Activated CD4-positive, alpha-beta T cell treated with anti-CD3 and anti-CD28 coated beads, Interleukin-2, amount 10 ng/mL, durations not matched to agents 7 days and 5 days (primary cell): ENCODE measurements at regions not wholly inside any gene's neighbourhood (a gene's known extent, or its start where the extent isn't known, plus 50 kb on each side); places are given as distances from the start of the nearest gene placed in this dataset.

Experiments used
- CTCF ChIA-PET: fragments of 350-600 bp; sonication (Branson Sonifier 250); formaldehyde crosslinking; loops from one replicate; lab custom pipeline; 2021; ENCODE audit warnings: antibody characterized with exemption; lab: Charles Lee
- POLR2A ChIA-PET: fragments of 350-600 bp; sonication (Branson Sonifier 250); formaldehyde crosslinking; loops from one replicate; lab custom pipeline; 2021; ENCODE audit warnings: antibody characterized with exemption; lab: Charles Lee
- DNase-seq: peaks from one replicate; pipeline ENCODE4 v3.0.0-alpha.2; 2020
- H3K27ac Mint-ChIP-seq: one replicate; pipeline ENCODE4 v1.8.0; 2021; ENCODE audit warnings: mild to moderate bottlenecking, moderate library complexity, mixed read lengths
- H3K27me3 Mint-ChIP-seq: one replicate; pipeline ENCODE4 v1.8.0; 2021; ENCODE audit warnings: mixed read lengths
- H3K36me3 Mint-ChIP-seq: one replicate; pipeline ENCODE4 v1.8.0; 2021; ENCODE audit warnings: low read depth, mixed read lengths
- H3K4me1 Mint-ChIP-seq: one replicate; pipeline ENCODE4 v1.8.0; 2021; ENCODE audit warnings: mixed read lengths
- H3K4me3 Mint-ChIP-seq: one replicate; pipeline ENCODE4 v1.8.0; 2021; ENCODE audit warnings: mild to moderate bottlenecking, moderate library complexity, mixed read lengths
- H3K9me3 Mint-ChIP-seq: one replicate; pipeline ENCODE4 v1.8.0; 2021; ENCODE audit warnings: mixed read lengths

DNA sequence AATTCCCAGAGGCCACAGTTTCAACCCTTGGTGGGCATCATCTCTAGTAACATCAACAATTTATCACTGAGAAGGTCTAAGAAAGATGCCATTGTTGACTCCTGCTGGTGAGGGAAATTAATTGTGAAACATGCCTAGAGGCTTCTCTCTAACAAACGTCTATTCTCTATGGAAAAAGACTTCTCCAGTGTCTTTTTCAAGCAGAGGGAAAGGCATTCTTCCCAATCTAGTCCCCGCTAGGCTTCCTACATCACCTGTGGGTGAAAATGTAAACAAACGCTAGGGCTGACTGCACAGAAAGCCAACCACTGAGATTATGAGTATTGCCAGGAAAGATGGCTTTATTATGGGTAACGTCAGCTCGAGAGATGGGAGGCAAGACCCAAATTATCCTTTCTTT, 677.4 kb downstream of the NCAM2 start:
- POLR2A ChIA-PET = no interaction called here
- Mint-ChIP-seq H3K27me3 (no peaks in the 10 kb centered on the region), H3K36me3 (no peaks in the 10 kb centered on the region)

DNA sequence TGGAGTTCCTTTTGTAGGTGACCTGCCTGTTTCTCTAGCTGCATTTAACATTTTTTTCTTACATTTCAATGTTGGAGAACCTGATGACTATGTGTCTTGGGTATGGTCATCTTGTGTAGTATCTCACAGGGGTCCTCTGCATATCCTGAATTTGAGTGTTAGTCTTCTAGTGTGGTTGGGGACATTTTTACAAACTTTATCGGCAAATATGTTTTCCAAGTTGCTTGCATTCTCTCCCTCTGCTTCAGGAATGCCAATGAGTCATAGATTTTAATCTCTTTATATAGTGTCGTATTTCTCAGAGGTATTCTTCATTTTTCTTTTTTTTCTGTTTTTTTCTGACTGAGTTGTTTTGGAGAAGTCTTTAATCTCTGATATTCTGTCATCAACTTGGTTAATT, 684.0 kb downstream of the NCAM2 start:
- H3K4me3 Mint-ChIP-seq = no peak overlapping the region
- POLR2A ChIA-PET = no interaction called here

More for the DNA sequence above, 677.4 kb downstream of the NCAM2 start:
- Mint-ChIP-seq H3K9me3 (peaks cover 6% of the 10 kb centered on the region), H3K27ac (no peak overlapping the region), H3K4me1 (no peaks in the 10 kb centered on the region), H3K4me3 (no peak overlapping the region)
- no peak for DNase-seq
- CTCF ChIA-PET = no interaction called here

DNA sequence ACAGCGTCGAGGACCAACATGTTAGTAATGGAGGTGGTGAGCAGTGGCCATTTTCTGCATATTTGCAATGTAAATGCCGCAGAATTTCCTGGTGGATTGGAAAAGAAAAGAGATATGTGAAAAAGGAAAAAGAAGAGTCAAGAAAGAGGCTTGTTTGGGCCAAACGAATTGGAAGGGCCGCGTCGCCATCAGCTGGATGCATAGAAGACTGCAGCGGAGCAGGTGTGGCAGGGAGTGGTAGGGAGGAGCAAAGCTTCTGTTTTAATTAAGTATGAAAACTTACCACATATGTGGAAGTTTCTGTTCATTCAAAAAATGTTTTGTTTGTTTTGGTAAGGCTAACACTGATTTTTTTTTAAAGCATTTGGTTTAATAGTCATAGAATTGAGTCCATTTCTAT, 690.7 kb downstream of the NCAM2 start:
- H3K9me3 Mint-ChIP-seq = peaks cover 4% of the 10 kb centered on the region
- ChIA-PET CTCF (no interaction called here), POLR2A (no interaction called here)
- H3K4me1 Mint-ChIP-seq = no peaks in the 10 kb centered on the region
- H3K4me3 Mint-ChIP-seq = no peak overlapping the region
- DNase-seq = no peak
- no peaks in the 10 kb centered on the region for H3K36me3 Mint-ChIP-seq
- no peak overlapping the region for H3K27ac Mint-ChIP-seq
- H3K27me3 Mint-ChIP-seq = no peaks in the 10 kb centered on the region

More for the DNA sequence above, 684.0 kb downstream of the NCAM2 start:
- peaks cover 6% of the 10 kb centered on the region for H3K9me3 Mint-ChIP-seq
- CTCF ChIA-PET = interaction anchor here (0.7 kb wide), 1 partner anchor 356 kb away, joined by 4 read pairs; no protein-coding TSS in a partner anchor
- no peaks in the 10 kb centered on the region for H3K36me3 Mint-ChIP-seq
- H3K27me3 Mint-ChIP-seq = no peaks in the 10 kb centered on the region
- no peaks in the 10 kb centered on the region for H3K4me1 Mint-ChIP-seq
- no peak overlapping the region for H3K27ac Mint-ChIP-seq
- DNase-seq = no peak

DNA sequence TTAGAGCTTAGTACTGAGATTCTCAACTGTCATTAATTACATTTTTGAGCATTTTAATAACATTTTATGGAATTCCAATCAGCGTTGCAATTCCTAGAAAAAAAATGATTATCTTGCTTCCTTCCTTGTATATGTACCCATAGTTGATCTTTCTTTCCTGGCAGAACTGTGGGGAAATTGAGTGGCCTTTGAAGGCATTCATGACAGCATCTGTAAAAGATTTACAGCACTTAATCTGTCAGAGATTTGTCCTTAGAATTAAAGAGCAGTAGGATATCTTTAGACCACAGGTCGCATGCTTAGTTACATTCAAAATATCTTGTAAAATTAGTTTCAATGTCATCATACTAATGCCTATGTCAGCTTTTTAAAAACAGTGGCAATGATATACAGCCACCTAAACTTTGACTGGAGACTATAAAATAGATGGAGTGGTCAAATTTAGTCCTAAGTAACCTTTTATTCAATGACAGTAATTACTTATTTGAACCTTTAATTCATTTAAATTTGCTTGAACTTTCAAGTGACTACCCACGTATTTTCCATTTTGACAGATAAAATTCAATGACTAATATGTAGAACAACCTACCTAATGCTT, 692.0 kb downstream of the NCAM2 start:
- no peaks in the 10 kb centered on the region for H3K27me3 Mint-ChIP-seq
- no peak for DNase-seq
- ChIA-PET POLR2A (no interaction called here), CTCF (no interaction called here)
- H3K4me3 Mint-ChIP-seq = no peak overlapping the region
- H3K9me3 Mint-ChIP-seq = peaks cover 4% of the 10 kb centered on the region
- H3K27ac Mint-ChIP-seq = no peak overlapping the region
- H3K36me3 Mint-ChIP-seq = no peaks in the 10 kb centered on the region
- H3K4me1 Mint-ChIP-seq = no peaks in the 10 kb centered on the region

DNA sequence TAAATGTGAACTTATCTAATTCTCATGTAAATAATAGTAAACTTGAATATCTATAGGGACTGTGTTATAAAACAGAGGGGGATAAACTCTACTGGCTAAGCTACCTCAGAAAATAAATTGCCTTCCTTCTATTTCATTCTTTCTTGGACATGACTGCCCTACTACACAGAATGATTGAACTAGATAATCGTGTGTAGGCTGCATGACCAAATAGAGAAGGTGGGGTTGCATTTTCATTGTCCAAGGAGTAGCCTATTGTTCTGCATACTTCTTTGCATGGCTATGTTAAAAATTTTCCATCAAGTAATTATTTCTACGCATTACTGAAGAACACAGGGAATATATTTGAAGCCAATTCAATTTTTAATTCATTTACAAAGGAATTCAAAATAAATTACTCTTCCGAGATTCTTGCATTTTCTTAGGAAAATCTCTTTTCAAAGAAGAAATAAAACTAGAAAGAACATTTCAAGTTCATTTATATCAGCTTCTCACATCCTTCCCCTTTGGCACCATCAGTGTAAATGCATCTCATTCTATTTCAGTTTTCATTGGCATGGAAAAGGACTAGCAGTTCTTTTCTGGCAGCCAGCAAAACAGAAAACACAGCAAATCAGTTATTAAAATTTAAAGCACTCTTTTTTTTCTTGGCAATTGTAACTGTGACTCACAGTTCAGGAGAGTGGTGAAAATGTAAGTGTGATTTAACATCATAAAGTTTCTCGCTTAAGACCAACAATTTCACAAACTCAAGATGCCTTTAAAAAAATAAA, 714.7 kb downstream of the NCAM2 start:
- Mint-ChIP-seq H3K36me3 (no peaks in the 10 kb centered on the region), H3K27ac (no peak overlapping the region), H3K9me3 (peaks cover 3% of the 10 kb centered on the region), H3K4me3 (no peak overlapping the region), H3K4me1 (no peaks in the 10 kb centered on the region), H3K27me3 (no peaks in the 10 kb centered on the region)
- CTCF ChIA-PET = no interaction called here
- DNase-seq = no peak
- POLR2A ChIA-PET = no interaction called here

DNA sequence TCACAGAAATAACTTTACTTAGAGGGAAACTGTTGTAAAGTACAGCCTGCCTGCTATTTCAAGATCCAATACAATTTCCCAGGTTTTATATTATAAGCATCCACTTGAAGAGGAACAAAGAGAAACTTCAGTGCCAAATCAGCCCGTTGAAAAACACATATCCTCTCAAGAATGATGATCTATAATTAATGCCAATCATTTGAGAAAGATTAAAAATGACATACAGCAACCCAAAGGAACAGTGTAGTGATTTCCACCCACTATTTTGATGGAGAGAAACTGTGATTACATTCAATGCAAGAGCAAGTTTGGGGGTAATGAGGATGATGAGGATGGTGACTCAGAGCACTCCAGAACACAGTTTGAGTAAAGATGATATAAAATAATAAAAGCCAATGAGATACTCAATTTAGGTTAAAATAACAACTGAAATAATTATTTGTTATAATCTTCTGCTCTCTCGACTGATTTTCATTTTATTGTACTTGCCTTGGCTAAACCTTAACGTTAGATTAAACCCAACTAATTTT, 715.5 kb downstream of the NCAM2 start:
- ChIA-PET POLR2A (no interaction called here), CTCF (no interaction called here)
- Mint-ChIP-seq H3K27ac (no peak overlapping the region), H3K36me3 (no peaks in the 10 kb centered on the region), H3K4me3 (no peak overlapping the region), H3K9me3 (peaks cover 3% of the 10 kb centered on the region), H3K4me1 (no peaks in the 10 kb centered on the region), H3K27me3 (no peaks in the 10 kb centered on the region)
- no peak for DNase-seq

DNA sequence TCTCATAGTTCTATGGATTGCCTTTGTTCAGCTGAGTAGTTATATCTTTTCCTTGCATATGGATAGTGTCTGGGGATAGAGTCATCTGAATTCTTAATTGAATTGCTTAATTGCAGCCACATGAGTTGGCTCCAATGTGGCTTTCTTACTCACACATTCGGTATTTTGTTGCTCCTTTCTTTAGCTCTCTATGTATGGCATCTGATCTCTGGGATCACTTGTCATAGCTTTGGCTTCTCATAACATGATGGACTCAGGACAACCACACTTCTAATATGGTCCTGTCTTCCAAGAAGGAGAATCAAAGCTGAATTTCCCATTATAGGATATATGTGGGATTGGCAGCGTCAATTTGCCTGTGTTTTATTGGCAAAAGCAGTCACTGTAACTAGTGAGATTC, 716.2 kb downstream of the NCAM2 start:
- H3K9me3 Mint-ChIP-seq = peaks cover 3% of the 10 kb centered on the region
- ChIA-PET POLR2A (no interaction called here), CTCF (no interaction called here)
- no peak overlapping the region for H3K4me3 Mint-ChIP-seq
- no peak for DNase-seq
- no peaks in the 10 kb centered on the region for H3K27me3 Mint-ChIP-seq
- no peaks in the 10 kb centered on the region for H3K4me1 Mint-ChIP-seq
- no peak overlapping the region for H3K27ac Mint-ChIP-seq
- H3K36me3 Mint-ChIP-seq = no peaks in the 10 kb centered on the region

DNA sequence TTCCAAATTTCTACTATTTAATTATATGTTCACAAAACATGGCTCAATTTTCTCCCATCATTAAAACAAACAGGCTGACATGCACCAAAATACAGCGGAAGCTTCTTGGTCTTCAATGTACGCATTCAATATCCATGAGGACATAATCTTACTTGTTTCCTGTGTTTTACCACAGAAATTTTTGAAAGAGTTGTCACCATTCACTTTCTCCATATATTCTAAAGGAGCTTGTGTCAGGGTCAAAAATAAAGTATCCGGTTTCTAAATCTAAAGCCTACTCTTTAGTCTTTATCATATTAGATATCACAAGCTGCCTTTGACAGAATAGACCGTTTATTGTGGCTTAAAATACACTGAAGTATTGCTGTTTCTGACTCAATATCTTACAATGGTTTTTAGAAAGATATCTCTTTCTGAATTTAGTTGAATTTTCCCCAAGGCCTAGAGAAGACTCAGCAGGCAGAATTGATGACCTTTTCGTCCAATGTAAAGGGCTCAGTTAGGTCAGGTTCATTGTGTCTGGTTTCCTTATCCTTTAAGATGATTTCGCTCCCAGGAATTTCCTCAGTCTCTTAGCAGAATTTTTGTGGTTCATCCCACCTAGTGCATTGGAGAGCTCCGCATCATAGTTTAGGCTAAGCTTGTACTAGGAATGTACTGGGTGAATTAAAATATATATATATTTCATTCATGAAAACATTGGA, 717.2 kb downstream of the NCAM2 start:
- H3K27ac Mint-ChIP-seq = no peak overlapping the region
- H3K4me3 Mint-ChIP-seq = no peak overlapping the region
- H3K36me3 Mint-ChIP-seq = no peaks in the 10 kb centered on the region
- ChIA-PET CTCF (interaction anchor here (0.6 kb wide), 1 partner anchor 1089 kb away, joined by 4 read pairs; no protein-coding TSS in a partner anchor), POLR2A (no interaction called here)
- H3K9me3 Mint-ChIP-seq = peaks cover 3% of the 10 kb centered on the region
- H3K27me3 Mint-ChIP-seq = no peaks in the 10 kb centered on the region
- H3K4me1 Mint-ChIP-seq = no peaks in the 10 kb centered on the region
- no peak for DNase-seq

DNA sequence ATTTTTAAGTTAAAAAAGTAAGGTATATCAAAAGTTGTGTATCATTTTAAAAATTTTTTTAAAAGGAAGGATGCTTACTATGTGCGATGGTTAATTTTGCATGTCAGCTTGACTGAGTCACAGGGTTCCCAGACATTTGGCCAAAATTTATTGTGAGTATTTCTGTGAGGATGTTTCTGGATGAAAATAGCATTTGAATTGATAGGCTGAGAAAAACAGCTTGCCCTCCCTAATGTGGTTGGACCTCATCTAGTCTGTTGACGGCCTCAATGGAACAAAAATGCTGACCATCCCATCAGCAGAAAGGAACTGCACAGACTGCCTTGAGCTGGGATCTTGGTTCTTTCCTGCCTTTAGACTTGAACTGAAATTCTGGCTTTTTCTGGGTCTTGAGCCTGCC, 724.5 kb downstream of the NCAM2 start:
- no peaks in the 10 kb centered on the region for H3K27me3 Mint-ChIP-seq
- H3K36me3 Mint-ChIP-seq = no peaks in the 10 kb centered on the region
- H3K9me3 Mint-ChIP-seq = no peaks in the 10 kb centered on the region
- H3K27ac Mint-ChIP-seq = no peak overlapping the region
- H3K4me1 Mint-ChIP-seq = no peaks in the 10 kb centered on the region
- H3K4me3 Mint-ChIP-seq = no peak overlapping the region
- no peak for DNase-seq
- CTCF ChIA-PET = no interaction called here
- POLR2A ChIA-PET = no interaction called here

DNA sequence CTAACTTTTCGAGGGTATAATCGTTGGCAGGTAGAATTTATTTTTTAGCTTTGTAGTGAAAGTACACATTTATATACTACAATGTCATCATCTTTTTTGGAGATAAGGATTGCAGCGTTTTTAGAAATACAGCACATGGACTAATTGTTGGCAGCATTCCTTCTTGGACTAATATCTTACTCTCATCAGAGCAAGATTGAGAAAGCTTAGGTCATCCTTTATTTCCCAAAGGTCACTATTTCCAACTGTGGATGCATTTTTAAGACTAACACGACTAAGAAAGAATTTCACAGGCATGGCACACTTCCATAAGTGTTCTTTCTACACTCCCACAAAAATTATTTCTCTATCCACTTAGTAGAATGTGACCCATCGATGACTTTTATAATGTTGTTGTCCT, 732.3 kb downstream of the NCAM2 start:
- no peak overlapping the region for H3K27ac Mint-ChIP-seq
- peaks cover 8% of the 10 kb centered on the region for H3K9me3 Mint-ChIP-seq
- DNase-seq = no peak
- no peak overlapping the region for H3K4me3 Mint-ChIP-seq
- H3K4me1 Mint-ChIP-seq = no peaks in the 10 kb centered on the region
- no peaks in the 10 kb centered on the region for H3K27me3 Mint-ChIP-seq
- CTCF ChIA-PET = no interaction called here
- POLR2A ChIA-PET = no interaction called here
- H3K36me3 Mint-ChIP-seq = no peaks in the 10 kb centered on the region

DNA sequence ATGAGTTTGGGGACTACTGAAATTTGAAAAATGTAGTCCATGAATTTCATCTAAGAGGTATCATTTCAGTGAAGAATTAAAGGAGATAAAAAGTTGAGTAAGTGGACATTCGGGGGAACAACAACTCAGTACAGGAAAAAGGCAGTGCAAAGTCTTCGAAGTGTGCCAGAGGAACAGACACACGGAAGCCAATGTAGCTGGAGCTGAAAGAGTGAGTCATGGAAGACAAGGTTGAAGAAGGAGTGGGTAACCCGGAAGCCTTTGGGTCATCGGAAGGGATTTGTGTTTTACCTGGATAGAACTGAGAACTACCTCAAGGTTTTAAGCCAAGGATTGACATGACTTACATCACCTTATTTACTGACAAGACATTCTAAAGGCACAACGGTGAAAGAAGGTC, 733.4 kb downstream of the NCAM2 start:
- CTCF ChIA-PET = no interaction called here
- Mint-ChIP-seq H3K4me3 (no peak overlapping the region), H3K4me1 (no peaks in the 10 kb centered on the region), H3K27ac (no peak overlapping the region), H3K36me3 (no peaks in the 10 kb centered on the region), H3K27me3 (no peaks in the 10 kb centered on the region), H3K9me3 (peaks cover 8% of the 10 kb centered on the region)
- DNase-seq = no peak
- POLR2A ChIA-PET = no interaction called here

DNA sequence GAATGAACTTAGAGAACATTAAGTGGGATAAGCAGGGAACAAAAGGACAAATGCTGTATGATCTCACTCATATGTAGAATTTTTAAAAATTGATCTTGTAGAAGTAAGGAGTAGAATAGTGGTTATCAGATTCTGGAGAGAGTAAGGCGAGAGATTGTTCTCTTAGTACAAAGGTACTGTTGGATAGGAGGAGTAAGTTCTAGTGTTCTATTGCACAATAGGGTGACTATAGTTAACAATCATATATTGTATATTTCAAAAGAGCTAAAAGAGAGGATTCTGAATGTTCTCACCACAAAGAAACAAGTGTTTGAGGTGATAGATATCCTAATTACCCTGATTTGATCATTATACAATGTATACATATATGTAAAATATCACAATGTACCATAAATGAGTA, 735.9 kb downstream of the NCAM2 start:
- Mint-ChIP-seq H3K4me3 (no peak overlapping the region), H3K9me3 (peaks cover 8% of the 10 kb centered on the region), H3K36me3 (no peaks in the 10 kb centered on the region), H3K27ac (no peak overlapping the region), H3K27me3 (no peaks in the 10 kb centered on the region), H3K4me1 (no peaks in the 10 kb centered on the region)
- no peak for DNase-seq
- ChIA-PET POLR2A (no interaction called here), CTCF (no interaction called here)

DNA sequence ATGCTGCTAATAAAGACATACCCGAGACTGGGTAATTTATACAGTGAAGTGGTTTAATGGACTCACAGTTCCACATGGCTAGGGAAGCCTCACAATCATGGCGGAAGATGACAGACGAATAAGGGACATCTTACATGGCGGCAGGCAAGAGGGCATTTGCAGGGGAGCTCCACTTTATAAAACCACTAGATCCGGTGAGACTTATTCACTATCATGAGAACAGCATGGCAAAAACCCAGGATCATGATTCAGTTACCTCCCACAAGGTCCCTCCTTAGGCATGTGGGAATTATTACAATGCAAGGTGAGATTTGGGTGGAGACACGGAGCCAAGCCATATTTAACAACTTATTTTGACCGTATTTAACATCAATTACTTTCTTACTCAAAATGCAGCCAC, 739.0 kb downstream of the NCAM2 start:
- Mint-ChIP-seq H3K4me3 (no peak overlapping the region), H3K36me3 (no peaks in the 10 kb centered on the region), H3K27me3 (no peaks in the 10 kb centered on the region), H3K27ac (no peak overlapping the region), H3K4me1 (no peaks in the 10 kb centered on the region), H3K9me3 (peaks cover 8% of the 10 kb centered on the region)
- ChIA-PET POLR2A (no interaction called here), CTCF (no interaction called here)
- DNase-seq = no peak
